Stimulated activated CD8-positive, alpha-beta memory T cell treated with anti-CD3 and anti-CD28 coated beads, Interleukin-4, amount 100 ng/mL, for 48 hours (primary cell): ENCODE measurements at regions not wholly inside any gene's neighbourhood (a gene's known extent, or its start where the extent isn't known, plus 50 kb on each side); places are given as distances from the start of the nearest gene placed in this dataset.

ENCODE experiments used
- DNase-seq: peaks from one replicate; pipeline ENCODE4 v3.0.0-alpha.2; 2020

DNA sequence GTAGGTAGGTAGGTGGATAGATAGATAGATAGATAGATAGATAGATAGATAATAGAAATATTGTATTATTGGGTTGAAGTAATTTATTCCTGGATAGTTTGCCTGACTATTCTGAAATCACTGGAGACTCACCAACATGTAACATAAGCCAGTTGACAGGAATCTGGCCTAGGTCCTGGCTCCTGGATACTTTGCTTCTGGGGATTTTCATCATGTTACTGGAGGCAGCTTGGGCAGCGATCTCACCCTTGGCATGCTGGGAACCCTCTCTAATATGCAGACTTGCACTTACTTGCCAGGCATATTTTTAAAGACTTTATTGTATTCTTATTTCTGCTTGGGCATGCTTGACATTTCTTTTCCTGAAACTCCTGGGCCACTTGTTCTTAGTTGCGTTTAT, 709.1 kb upstream of the FZD8 start:
- DNase-seq = no peak

DNA sequence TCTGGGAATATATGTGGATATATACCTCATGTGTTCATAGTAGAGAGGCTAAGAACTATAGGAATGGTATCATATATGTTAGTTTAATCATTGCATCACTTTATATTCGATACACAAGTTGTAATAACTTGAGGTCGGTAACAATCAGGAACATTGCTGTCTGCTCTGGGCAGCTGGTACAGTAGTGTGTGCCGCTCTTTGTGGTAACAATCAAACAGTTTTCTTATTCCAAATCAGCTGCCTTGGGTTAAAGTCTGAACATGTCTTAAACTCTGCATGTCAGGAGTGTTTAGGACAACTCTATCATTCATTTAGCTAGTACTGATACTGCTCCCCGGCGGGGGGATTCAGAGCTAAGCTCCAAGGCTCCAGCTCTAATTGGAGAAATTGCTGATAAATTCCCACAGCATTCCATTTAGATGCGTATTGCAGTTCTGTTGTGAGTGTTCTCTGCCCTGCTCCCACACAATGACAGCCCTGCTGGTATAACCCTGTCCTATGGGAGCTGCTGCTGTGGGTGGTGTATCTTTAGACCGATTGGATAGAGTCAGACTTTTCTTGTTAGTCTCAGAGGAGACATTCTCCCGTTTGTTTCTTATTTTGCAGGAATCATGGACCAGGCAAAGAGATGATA, 707.5 kb upstream of the FZD8 start:
- no peak for DNase-seq

DNA sequence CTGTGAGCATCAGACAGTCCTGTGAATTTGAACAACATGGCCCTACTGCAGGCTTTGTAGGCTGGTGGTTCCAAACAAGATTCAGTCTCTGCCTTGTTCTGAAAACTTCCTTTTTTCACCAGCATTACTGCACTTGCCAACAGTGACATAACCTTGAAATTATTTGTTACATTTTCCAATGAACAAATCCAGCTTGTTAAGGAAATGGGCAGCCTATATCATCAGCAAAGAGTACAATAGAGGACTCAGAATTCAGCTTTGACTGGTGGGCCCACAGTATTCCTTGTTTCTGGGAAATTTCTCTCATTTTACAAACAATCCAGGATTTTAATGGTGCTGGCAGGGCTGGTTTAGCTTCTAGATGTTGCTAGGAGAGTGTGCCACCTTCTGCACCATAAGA, 703.7 kb upstream of the FZD8 start:
- no peak for DNase-seq

DNA sequence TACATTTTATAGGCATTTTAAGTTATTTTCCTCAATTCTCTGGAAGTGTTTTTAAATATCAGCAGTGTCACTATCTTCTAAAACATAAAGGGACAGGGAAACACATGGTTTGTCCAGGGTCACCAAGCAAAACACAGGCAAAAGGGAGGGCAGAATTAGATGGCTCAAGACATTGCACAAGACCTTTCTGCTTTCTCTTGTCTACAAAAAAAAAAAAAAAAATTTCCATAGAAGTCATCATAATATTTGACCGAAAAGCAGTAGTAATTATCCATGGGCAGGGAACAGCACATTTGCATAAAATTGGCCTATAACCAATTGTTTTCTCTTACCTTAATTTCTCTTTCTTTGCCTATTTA, 703.1 kb upstream of the FZD8 start:
- no peak for DNase-seq

DNA sequence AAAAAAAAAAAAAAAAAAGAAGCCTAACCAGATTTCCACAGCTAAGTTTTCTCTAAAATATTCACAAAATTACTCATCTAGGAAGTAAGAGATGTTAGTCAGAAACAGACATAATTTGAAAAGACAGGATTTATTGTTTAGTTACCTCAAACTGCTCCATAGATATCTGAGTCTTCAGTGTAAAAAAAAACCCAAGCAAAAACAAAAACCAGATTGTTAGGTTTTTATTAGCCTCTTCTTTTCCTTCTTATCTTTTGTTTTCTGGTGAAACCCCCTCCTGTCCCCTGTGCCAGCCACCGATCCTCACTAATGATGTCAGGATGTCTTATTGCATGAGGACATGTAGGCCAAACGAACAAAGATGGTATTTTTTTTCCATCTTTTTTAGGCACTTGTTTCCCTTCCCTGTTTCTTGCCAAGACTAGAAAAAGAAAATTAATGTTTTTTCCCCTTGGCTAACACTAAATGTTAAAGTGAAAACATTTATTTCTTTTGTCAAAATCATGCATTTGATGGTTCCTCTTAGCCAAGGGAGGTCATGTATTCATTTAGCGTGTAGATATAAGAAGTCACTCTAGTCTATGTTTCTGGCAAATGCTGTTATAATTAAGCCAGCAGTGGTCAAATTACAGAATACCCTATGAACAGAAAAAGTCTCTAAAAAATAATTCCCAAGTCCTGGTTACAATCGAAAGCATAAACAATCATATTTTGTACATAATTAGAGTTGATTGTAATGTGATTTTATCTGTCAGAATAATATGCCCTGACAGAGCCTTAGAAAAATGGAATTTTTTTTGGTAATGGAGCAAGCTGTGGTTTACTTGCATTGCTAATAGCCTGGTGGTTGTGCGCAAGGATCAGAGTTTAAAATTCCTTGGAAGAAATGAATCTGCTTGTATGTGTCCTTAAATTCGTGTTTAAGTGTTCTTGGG, 702.4 kb upstream of the FZD8 start:
- DNase-seq = no peak

DNA sequence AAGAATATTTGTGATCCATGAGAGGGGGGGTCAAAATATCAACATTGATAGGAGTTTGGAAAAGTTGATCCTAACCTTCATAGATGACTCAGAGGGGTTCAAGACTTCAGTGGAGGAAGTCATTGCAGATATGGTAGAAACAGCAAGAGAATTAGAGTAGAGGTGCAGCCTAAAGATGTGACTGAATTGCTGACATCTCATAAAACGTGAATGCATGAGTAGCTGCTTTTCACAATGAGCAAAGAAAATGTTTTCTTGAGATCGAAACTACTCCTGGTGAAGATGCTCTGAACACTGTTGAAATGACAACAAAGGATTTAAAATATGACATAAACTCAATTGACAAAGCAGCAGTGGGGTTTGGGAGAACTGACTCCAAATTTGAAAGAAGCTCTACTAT, 700.7 kb upstream of the FZD8 start:
- no peak for DNase-seq

DNA sequence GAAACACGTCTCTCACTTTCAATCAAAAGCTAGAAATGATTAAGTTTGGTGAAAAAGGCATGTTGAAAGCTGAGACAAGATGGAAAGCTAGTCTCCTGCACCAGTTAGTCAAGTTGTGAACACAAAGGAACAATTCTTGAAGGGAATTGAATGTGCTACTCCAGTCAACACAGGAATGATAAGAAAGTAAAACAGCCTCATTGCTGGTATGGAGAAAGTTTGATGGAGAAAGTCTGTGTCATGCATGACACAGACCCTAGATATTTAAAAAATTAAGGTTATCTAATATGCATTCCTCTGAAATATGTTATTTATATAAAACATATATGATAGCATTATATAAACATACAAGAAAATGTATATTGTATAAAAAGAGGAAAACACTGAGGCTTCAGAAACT, 699.4 kb upstream of the FZD8 start:
- DNase-seq = no peak

DNA sequence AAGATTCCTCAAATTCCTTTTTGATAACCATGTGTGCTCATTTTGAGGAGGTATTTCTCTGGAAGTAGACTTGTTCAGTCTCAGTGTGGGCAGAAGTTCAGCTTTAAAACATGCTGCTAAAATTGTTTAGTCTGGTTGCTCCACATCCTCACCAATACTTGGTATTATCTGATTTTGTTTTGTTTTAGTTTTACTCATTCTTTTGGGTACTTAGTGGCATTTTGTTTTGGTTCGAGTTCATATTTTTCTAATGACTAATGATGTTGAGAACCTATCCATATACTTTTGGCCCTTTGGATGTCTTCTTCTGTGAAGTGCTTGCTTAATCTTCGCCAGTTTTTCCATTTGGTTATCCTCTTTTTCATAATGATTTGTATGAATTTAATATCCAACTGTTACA, 694.2 kb upstream of the FZD8 start:
- DNase-seq = no peak

GRCh38 chr10:36333446-36333845, 691.4 kb upstream of the FZD8 start:
- DNase-seq = no peak

- no peak for DNase-seq
Measured at GRCh38 chr10:36332926-36333325, 690.8 kb upstream of the FZD8 start.

DNA sequence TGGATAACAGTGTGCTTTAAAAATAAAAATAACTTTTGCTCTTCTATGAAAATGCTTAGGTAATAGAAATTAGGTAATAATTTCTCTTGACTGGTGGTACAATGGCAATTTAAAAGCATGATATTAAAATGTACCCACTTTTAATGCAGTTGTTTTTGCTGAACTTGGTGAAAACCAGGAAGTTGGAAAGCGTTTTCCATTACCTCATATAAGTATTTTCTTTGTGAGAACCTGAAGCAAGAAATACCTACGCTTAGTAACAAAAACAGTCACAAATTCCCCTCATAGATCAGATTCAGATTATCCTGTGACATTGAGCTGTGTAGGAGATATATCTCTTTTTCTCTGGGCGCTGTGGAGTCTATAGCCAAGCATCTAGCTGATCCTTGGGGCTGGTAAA, 689.0 kb upstream of the FZD8 start:
- no peak for DNase-seq

GRCh38 chr10:36325815-36326214, 683.7 kb upstream of the FZD8 start:
- DNase-seq = no peak

DNA sequence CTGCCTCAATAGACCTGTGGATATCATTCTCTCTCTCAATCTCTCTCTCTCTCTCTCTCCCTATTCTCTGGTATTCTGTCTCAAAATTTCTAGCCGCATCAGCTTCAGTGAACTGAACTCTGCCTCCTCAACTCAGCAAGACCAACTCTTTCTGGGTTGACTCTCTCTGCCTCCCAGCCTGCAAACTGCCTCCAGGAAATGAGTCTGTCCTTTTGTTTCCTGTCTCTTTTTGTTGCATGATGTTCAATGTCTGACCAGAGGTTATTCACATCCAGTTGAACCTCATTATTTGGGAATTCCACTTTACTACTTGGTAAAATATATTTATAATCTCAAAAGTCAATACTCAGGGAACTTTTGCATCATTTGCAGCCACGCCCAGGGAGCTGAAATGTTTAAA, 682.7 kb upstream of the FZD8 start:
- DNase-seq = no peak

- DNase-seq = no peak
Measured at GRCh38 chr10:36313142-36313541, 671.0 kb upstream of the FZD8 start.

GRCh38 chr10:36303896-36304295, 661.8 kb upstream of the FZD8 start:
- no peak for DNase-seq

DNA sequence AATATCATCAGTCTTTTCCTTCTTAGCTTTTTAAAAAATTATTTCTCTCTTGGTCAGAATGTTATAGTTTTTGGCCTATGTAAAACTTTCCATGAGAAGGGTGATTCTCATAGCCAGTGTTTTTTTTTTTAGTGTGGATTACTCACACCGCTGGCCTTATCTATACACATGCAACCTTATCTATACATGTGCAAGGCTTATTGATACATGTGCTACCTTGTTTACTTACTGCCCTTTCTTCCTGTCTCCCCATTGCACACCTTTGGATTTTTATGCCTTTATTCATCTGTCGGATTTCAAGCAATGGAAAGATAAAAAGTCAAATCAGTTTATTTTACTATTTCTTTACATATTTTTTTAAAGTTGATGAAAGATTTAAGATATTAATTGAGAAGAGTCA, 660.0 kb upstream of the FZD8 start:
- DNase-seq = no peak

GRCh38 chr10:36301539-36301938, 659.4 kb upstream of the FZD8 start:
- no peak for DNase-seq

GRCh38 chr10:36301139-36301538, 659.0 kb upstream of the FZD8 start:
- DNase-seq = no peak

GRCh38 chr10:36283827-36284226, 641.7 kb upstream of the FZD8 start:
- DNase-seq = no peak

- no peak for DNase-seq
Measured at GRCh38 chr10:36281831-36282331, 639.8 kb upstream of the FZD8 start.

DNA sequence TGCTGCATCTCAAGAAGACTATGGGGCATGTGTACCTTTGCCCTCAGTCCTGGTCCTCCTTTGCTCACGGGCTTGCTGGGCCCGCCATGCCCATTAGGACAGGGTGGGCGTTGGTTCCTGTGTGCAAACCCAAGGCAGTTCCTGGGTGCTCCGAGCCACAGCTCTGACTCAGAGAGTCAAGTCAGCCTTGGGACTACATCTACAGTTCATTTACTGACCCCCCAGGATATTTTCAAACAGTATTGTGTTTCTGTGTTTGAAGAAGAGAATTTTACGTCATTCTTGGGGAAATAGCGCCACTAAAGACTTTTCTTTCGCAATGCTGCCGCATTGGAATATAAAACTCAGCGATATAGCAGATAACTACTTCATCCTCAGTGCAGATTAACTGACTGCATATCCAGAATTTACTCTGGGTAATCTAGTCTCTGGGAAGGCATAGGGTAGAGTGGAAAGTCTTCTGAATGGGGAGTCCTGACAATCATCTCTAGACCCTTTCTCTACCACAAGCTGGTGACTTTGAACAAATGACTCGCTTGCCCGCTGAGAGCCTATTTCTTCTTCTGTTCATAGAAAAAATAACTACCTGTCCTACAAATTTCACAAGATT, 638.9 kb upstream of the FZD8 start:
- DNase-seq = no peak

DNA sequence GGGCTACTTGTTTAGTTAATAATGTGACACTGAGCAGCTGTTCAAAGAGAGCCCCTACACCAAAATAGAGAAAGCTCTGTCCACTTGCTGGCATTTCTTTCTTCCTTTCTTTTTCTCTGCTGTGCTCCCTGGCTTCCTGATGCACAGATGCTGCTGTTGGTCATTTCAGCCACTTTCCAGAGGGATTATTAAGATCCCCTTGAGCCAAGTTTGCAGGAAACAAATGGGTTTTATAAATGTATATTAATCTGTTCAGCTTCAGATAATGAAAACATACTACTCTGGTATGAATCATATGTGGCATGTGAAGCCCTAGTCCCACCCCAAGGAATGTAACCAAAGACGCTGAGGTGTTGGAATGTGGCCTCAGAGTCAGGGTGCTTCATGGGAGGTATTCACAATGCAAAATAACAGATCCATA, 638.2 kb upstream of the FZD8 start:
- no peak for DNase-seq

DNA sequence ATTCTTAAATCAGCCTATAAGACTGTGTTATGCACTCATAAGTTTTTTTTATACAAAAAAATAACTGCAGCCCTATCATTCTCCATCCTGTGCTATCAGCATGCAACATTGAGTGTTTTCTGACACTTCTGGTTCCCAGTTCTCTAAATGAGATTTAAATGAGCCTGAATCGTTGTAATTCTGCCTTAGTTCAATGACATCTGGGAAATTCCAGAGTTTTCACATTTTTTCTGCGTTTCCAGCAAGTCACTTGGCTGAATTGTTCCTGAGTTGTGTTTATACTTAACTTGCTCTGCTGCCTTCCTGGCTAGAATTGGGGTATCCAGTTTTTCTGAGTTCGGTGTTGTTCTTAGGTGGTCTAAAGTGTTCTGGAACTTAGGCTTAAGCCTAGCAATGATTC, 636.1 kb upstream of the FZD8 start:
- no peak for DNase-seq

- no peak for DNase-seq
Measured at GRCh38 chr10:36277459-36277858, 635.4 kb upstream of the FZD8 start.
